GM12874 (cell line): ENCODE measurements at regions not wholly inside any gene's neighbourhood (a gene's known extent, or its start where the extent isn't known, plus 50 kb on each side); places are given as distances from the start of the nearest gene placed in this dataset.

Experiments used
- CTCF ChIP-seq: IDR thresholded peaks from 2 replicates; pipeline ENCODE4 v1.5.1; 2011; ENCODE audit warnings: low read depth, mild to moderate bottlenecking, control low read depth, low read length, moderate library complexity; ENCODE audit not compliant: insufficient read depth

DNA sequence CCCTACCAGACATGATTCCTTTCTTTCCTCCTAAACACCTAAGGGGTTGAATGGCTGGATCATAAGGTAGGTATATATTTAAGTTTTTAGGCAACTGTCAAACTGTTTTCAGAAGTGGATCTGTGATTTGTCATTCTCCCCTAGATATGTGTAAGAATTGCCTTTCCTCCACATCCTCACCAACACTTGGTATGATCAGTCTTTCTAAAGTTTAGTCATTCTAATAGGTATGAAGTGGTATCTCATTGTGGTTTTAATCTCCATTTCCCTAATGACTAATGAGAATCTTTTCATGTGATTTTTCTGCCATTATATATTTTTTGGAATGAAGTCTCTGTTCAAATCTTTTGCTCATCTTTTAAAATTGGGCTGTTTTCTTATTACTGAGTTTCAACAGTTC, 122.1 kb downstream of the TFCP2L1 start:
- TF ChIP-seq CTCF: no peak

DNA sequence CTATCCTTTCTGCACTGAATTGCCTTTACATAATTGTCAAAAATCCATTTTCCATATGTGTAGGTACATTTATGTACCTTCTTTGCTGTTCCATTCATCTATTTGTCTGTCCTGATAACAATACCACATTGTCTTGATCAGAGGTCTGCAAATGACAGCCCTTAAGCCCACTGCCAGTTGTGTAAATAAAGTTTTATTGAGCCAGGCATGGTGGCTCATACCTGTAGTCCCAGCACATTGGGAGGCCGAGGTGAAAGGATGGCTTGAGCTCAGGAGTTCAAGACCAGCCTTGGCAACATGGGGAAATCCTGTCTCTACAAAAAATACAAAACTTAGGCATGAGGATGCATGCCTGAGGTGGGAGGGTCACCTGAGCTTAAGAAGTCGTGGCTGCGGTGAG, 121.0 kb downstream of the TFCP2L1 start:
- no peak for TF ChIP-seq CTCF

DNA sequence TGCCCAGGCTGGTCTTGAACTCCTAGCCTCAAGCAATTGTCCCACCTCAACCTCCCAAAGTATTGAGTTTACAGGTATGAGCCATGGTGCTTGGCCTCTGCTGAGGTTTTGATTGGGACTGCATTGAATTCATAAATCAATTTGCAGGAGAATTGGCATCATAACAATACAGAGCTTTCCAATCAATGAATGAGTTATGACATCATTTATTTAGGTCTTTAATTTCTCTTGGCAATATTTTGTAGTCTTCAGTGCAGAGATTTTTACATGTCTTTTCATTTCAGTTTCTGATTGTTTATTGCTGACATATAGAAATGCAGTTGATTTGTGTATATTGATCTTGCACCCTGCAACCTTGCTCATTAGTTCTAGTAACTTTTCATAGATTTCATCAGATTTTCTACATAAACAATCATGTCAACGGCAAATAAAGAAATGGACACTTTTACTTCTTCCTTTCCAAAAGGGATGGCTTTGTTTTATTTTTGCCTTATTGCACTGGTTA, 119.9 kb downstream of the TFCP2L1 start:
- no peak for TF ChIP-seq CTCF
